OCI-LY3 (cell line): ENCODE measurements at regions not wholly inside any gene's neighbourhood (a gene's known extent, or its start where the extent isn't known, plus 50 kb on each side); places are given as distances from the start of the nearest gene placed in this dataset.

Source experiments
- H2AFZ ChIP-seq: fragments of 200-600, 300-600 bp; shearing (Covaris generic); 2 replicates; pipeline ENCODE4 v1.6.0; 2014; ENCODE audit warnings: antibody characterized with exemption, low read depth, low read length
- H3K27ac ChIP-seq: fragments of 200-600, 300-600 bp; sonication (generic); 2 replicates; pipeline ENCODE4 v1.5.1; 2014; ENCODE audit warnings: mild to moderate bottlenecking, low read length, moderate library complexity, mixed read lengths
- H3K27me3 ChIP-seq: fragments of 200-600, 300-600 bp; sonication (generic); 2 replicates; pipeline ENCODE4 v1.6.1; 2014; ENCODE audit warnings: low read depth, low read length, mixed read lengths
- H3K36me3 ChIP-seq: fragments of 200-600, 300-600 bp; sonication (generic); replicated peaks from 2 replicates; pipeline ENCODE3; 2014; ENCODE audit warnings: low read depth, low read length, mixed read lengths
- H3K4me1 ChIP-seq: fragments of 300-600, 200-600 bp; sonication (generic); 2 replicates; pipeline ENCODE4 v1.6.1; 2014; ENCODE audit warnings: low read length, mixed read lengths
- H3K4me2 ChIP-seq: fragments of 200-600, 300-600 bp; sonication (generic); 2 replicates; pipeline ENCODE4 v1.6.1; 2014; ENCODE audit warnings: low read length, mixed read lengths
- H3K4me3 ChIP-seq: fragments of 300-600, 200-600 bp; sonication (generic); 2 replicates; pipeline ENCODE4 v1.5.1; 2014; ENCODE audit warnings: antibody characterized with exemption, mild to moderate bottlenecking, low read length, moderate library complexity
- H3K79me2 ChIP-seq: fragments of 300-600, 200-600 bp; shearing (Covaris generic); 2 replicates; pipeline ENCODE4 v1.6.1; 2014; ENCODE audit warnings: mild to moderate bottlenecking, low read length, mixed read lengths
- H3K9ac ChIP-seq: fragments of 300-600, 200-600 bp; shearing (Covaris generic); 2 replicates; pipeline ENCODE4 v1.6.0; 2014; ENCODE audit warnings: mild to moderate bottlenecking, low read length, moderate library complexity
- H3K9me3 ChIP-seq: fragments of 200-600, 300-600 bp; shearing (Covaris generic); 2 replicates; pipeline ENCODE4 v1.6.1; 2014; ENCODE audit warnings: low read length, mixed read lengths; ENCODE audit not compliant: insufficient read depth
- H4K20me1 ChIP-seq: fragments of 200-600, 300-600 bp; sonication (generic); 2 replicates; pipeline ENCODE4 v1.6.1; 2016; ENCODE audit warnings: low read length, mixed read lengths; ENCODE audit not compliant: insufficient read depth
- CTCF ChIP-seq: fragments of 200-600, 300-600 bp; sonication (generic); IDR thresholded peaks from 2 replicates; pipeline ENCODE4 v1.5.1; 2014; ENCODE audit warnings: antibody characterized with exemption, low read length, low read depth
- EZH2phosphoT487 ChIP-seq: fragments of 200-600 bp; shearing (Covaris generic); IDR thresholded peaks from 2 replicates; pipeline ENCODE4 v1.6.1; 2018; ENCODE audit warnings: antibody characterized with exemption, mixed run types, low read depth

GRCh38 chr10:125424191-125424847, 258.6 kb downstream of the TEX36 start:
- no peaks in the 10 kb centered on the region for H3K9me3 ChIP-seq
- no peak overlapping the region for H3K4me2 ChIP-seq
- H3K36me3 ChIP-seq: no peaks in the 10 kb centered on the region
- H2AFZ ChIP-seq: no peak overlapping the region
- no peaks in the 10 kb centered on the region for H3K27me3 ChIP-seq
- no peak for TF ChIP-seq EZH2phosphoT487
- no peak for TF ChIP-seq CTCF
- H3K27ac ChIP-seq: no peak overlapping the region
- no peak overlapping the region for H3K4me3 ChIP-seq
- no peaks in the 10 kb centered on the region for H3K4me1 ChIP-seq
- no peaks in the 10 kb centered on the region for H3K79me2 ChIP-seq
- H4K20me1 ChIP-seq: no peaks in the 10 kb centered on the region
- H3K9ac ChIP-seq: no peak overlapping the region

- Histone ChIP-seq H3K27ac (no peak overlapping the region), H3K27me3 (no peaks in the 10 kb centered on the region), H3K79me2 (no peaks in the 10 kb centered on the region)
These were observed 259.4 kb downstream of the TEX36 start for GRCh38 chr10:125423569-125423968.

GRCh38 chr10:125419831-125420230, 259.5 kb upstream of the CTBP2 start:
- Histone ChIP-seq H4K20me1 (no peaks in the 10 kb centered on the region), H3K4me1 (no peaks in the 10 kb centered on the region), H3K27ac (no peak overlapping the region), H2AFZ (no peak overlapping the region), H3K36me3 (no peaks in the 10 kb centered on the region), H3K9ac (no peak overlapping the region), H3K4me2 (no peak overlapping the region), H3K4me3 (no peak overlapping the region), H3K27me3 (no peaks in the 10 kb centered on the region), H3K9me3 (no peaks in the 10 kb centered on the region), H3K79me2 (no peaks in the 10 kb centered on the region)
- TF ChIP-seq CTCF (no peak), EZH2phosphoT487 (no peak)

More at GRCh38 chr10:125423569-125423968, 259.4 kb downstream of the TEX36 start:
- H3K4me1 ChIP-seq: no peaks in the 10 kb centered on the region
- no peak overlapping the region for H3K4me3 ChIP-seq
- no peaks in the 10 kb centered on the region for H3K9me3 ChIP-seq
- no peaks in the 10 kb centered on the region for H4K20me1 ChIP-seq
- TF ChIP-seq EZH2phosphoT487 (no peak), CTCF (no peak)
- no peaks in the 10 kb centered on the region for H3K36me3 ChIP-seq
- H3K9ac ChIP-seq: no peak overlapping the region
- H3K4me2 ChIP-seq: no peak overlapping the region
- no peak overlapping the region for H2AFZ ChIP-seq

GRCh38 chr10:125419146-125419545, 258.8 kb upstream of the CTBP2 start:
- H3K4me2 ChIP-seq: no peak overlapping the region
- no peak for TF ChIP-seq EZH2phosphoT487
- no peak for TF ChIP-seq CTCF
- no peak overlapping the region for H3K4me3 ChIP-seq

More at GRCh38 chr10:125419146-125419545, 258.8 kb upstream of the CTBP2 start:
- Histone ChIP-seq H3K4me1 (no peaks in the 10 kb centered on the region), H3K36me3 (no peaks in the 10 kb centered on the region), H3K79me2 (no peaks in the 10 kb centered on the region), H3K27ac (no peak overlapping the region), H3K9me3 (no peaks in the 10 kb centered on the region), H2AFZ (no peak overlapping the region), H3K27me3 (no peaks in the 10 kb centered on the region), H3K9ac (no peak overlapping the region), H4K20me1 (no peaks in the 10 kb centered on the region)
